ENCODE measurements at regions not wholly inside any gene's neighbourhood (a gene's known extent, or its start where the extent isn't known, plus 50 kb on each side); places are given as distances from the start of the nearest gene placed in this dataset.

- no peak for DNase-seq (ENCODE audit: low read depth)
Measured at GRCh38 chr10:128422999-128423398, 296.8 kb upstream of the MKI67 start.

- no peak for DNase-seq (ENCODE audit: low read depth)
Measured at GRCh38 chr10:128429321-128429720, 303.1 kb upstream of the MKI67 start.

- no peak for DNase-seq (ENCODE audit: low read depth)
Measured at GRCh38 chr10:128429835-128430513, 303.8 kb upstream of the MKI67 start.

- no peak for DNase-seq (ENCODE audit: low read depth)
Measured at GRCh38 chr10:128431083-128431482, 304.9 kb upstream of the MKI67 start.

GRCh38 chr10:128431506-128431905 lies 305.3 kb upstream of the MKI67 start:
- no peak for DNase-seq (ENCODE audit: low read depth)

GRCh38 chr10:128432011-128432410 lies 305.8 kb upstream of the MKI67 start:
- DNase-seq (ENCODE audit: low read depth), result no peak

GRCh38 chr10:128432423-128432822 lies 306.2 kb upstream of the MKI67 start:
- DNase-seq (ENCODE audit: low read depth), result no peak

GRCh38 chr10:128435811-128436210 lies 309.6 kb upstream of the MKI67 start:
- no peak for DNase-seq (ENCODE audit: low read depth)

- no peak for DNase-seq (ENCODE audit: low read depth)
Measured at GRCh38 chr10:128437786-128438345, 311.6 kb upstream of the MKI67 start.

- no peak for DNase-seq (ENCODE audit: low read depth)
Measured at GRCh38 chr10:128438417-128439063, 312.3 kb upstream of the MKI67 start.

- no peak for DNase-seq (ENCODE audit: low read depth)
Measured at GRCh38 chr10:128440513-128441160, 314.4 kb upstream of the MKI67 start.

- no peak for DNase-seq (ENCODE audit: low read depth)
Measured at GRCh38 chr10:128443925-128444518, 317.8 kb upstream of the MKI67 start.

GRCh38 chr10:128448796-128449195 lies 322.6 kb upstream of the MKI67 start:
- no peak for DNase-seq (ENCODE audit: low read depth)

GRCh38 chr10:128451879-128452278 lies 325.7 kb upstream of the MKI67 start:
- no peak for DNase-seq (ENCODE audit: low read depth)

GRCh38 chr10:128456271-128456670 lies 330.0 kb upstream of the MKI67 start:
- DNase-seq (ENCODE audit: low read depth), result no peak

GRCh38 chr10:128457136-128457535 lies 330.9 kb upstream of the MKI67 start:
- DNase-seq (ENCODE audit: low read depth), result no peak

GRCh38 chr10:128461991-128462390 lies 335.8 kb upstream of the MKI67 start:
- DNase-seq (ENCODE audit: low read depth), result no peak

- no peak for DNase-seq (ENCODE audit: low read depth)
Measured at GRCh38 chr10:128462844-128463243, 336.6 kb upstream of the MKI67 start.

GRCh38 chr10:128463991-128464760 lies 338.0 kb upstream of the MKI67 start:
- no peak for DNase-seq (ENCODE audit: low read depth)

GRCh38 chr10:128465697-128466096 lies 339.5 kb upstream of the MKI67 start:
- DNase-seq (ENCODE audit: low read depth), result no peak

GRCh38 chr10:128466831-128467371 lies 340.7 kb upstream of the MKI67 start:
- no peak for DNase-seq (ENCODE audit: low read depth)

- no peak for DNase-seq (ENCODE audit: low read depth)
Measured at GRCh38 chr10:128468462-128468861, 342.2 kb upstream of the MKI67 start.
